ENCODE measurements at regions not wholly inside any gene's neighbourhood (a gene's known extent, or its start where the extent isn't known, plus 50 kb on each side); places are given as distances from the start of the nearest gene placed in this dataset.

- TF ChIP-seq CTCF (IDR thresholded peaks at IDR 0.05) (no peak), POLR2A (IDR thresholded peaks at IDR 0.05) (no peak)
Observed at GRCh38 chr6:27584326-27584725, 111.4 kb upstream of the ZNF184 start.

Data from esophagus squamous epithelium (tissue), 4 donors.